Keratinocyte (primary cell): ENCODE measurements at regions not wholly inside any gene's neighbourhood (a gene's known extent, or its start where the extent isn't known, plus 50 kb on each side); places are given as distances from the start of the nearest gene placed in this dataset.

Source experiments
- EZH2 ChIP-seq: IDR thresholded peaks from one replicate; pipeline ENCODE4 v1.6.1; 2012; ENCODE audit warnings: inconsistent platforms, mild to moderate bottlenecking, low read length, moderate library complexity
- TF ChIP-seq, protein P1 (sequence below), 3 experiments: IDR thresholded peaks in 1 of 3; conservative IDR thresholded peaks in 1 of 3; optimal IDR thresholded peaks in 1 of 3; 2 replicates in 2 of 3; 3 replicates in 1 of 3; pipeline versions ENCODE3 to v1.5.1; 2011; ENCODE audit warnings: low read length in 3 of 3, mild to moderate bottlenecking in 3 of 3, moderate library complexity in 2 of 3, control low read depth in 1 of 3, inconsistent platforms in 1 of 3; ENCODE audit not compliant: insufficient read depth in 2 of 3; ENCODE audit errors: extremely low read depth in 1 of 3

- TF ChIP-seq, protein P1, sequence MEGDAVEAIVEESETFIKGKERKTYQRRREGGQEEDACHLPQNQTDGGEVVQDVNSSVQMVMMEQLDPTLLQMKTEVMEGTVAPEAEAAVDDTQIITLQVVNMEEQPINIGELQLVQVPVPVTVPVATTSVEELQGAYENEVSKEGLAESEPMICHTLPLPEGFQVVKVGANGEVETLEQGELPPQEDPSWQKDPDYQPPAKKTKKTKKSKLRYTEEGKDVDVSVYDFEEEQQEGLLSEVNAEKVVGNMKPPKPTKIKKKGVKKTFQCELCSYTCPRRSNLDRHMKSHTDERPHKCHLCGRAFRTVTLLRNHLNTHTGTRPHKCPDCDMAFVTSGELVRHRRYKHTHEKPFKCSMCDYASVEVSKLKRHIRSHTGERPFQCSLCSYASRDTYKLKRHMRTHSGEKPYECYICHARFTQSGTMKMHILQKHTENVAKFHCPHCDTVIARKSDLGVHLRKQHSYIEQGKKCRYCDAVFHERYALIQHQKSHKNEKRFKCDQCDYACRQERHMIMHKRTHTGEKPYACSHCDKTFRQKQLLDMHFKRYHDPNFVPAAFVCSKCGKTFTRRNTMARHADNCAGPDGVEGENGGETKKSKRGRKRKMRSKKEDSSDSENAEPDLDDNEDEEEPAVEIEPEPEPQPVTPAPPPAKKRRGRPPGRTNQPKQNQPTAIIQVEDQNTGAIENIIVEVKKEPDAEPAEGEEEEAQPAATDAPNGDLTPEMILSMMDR (optimal IDR thresholded peaks at IDR 0.05 in 1 of 3, IDR thresholded peaks at IDR 0.05 in 1 of 3, conservative IDR thresholded peaks at IDR 0.05 in 1 of 3; ENCODE audit: extremely low read depth in 1 of 3, insufficient read depth in 2 of 3, low read length in 3 of 3): no peak
- TF ChIP-seq EZH2: no peak
Measured at GRCh38 chr12:17296882-17297281, 690.9 kb upstream of the LMO3 start.
